IMR-90 (cell line): ENCODE measurements at regions not wholly inside any gene's neighbourhood (a gene's known extent, or its start where the extent isn't known, plus 50 kb on each side); places are given as distances from the start of the nearest gene placed in this dataset.

ENCODE experiments used
- BHLHE40 ChIP-seq: fragments of 150-350 bp; IDR thresholded peaks from 2 replicates; pipeline ENCODE4 v1.6.1; 2016; ENCODE audit warnings: mild to moderate bottlenecking, low read depth, low read length
- CEBPB ChIP-seq: IDR thresholded peaks from 2 replicates; pipeline ENCODE4 v1.6.1; 2012; ENCODE audit warnings: low read depth, low read length, improper control_type of control experiment
- CTCF ChIP-seq: conservative IDR thresholded peaks from 2 replicates; pipeline ENCODE4 v1.5.1; 2012; ENCODE audit warnings: mild to moderate bottlenecking, low read depth, low read length, improper control_type of control experiment
- ELK1 ChIP-seq: fragments of 150-350 bp; IDR thresholded peaks from 2 replicates; pipeline ENCODE4 v1.6.1; 2016; ENCODE audit warnings: low read depth, mild to moderate bottlenecking, low read length, moderate library complexity, borderline replicate concordance
- MAZ ChIP-seq: IDR thresholded peaks from 2 replicates; pipeline ENCODE4 v1.6.1; 2012; ENCODE audit warnings: low read depth, mild to moderate bottlenecking, low read length, improper control_type of control experiment, moderate library complexity, borderline replicate concordance
- NFE2L2 ChIP-seq: fragments of 150-350 bp; IDR thresholded peaks from 2 replicates; pipeline ENCODE4 v1.6.1; 2016; ENCODE audit warnings: low read depth, mild to moderate bottlenecking, low read length
- POLR2A ChIP-seq: IDR thresholded peaks from 2 replicates; pipeline ENCODE4 v1.6.1; 2012; ENCODE audit warnings: mild to moderate bottlenecking, low read depth, low read length
- RAD21 ChIP-seq: IDR thresholded peaks from 2 replicates; pipeline ENCODE4 v1.6.1; 2012; ENCODE audit warnings: low read length, improper control_type of control experiment
- RCOR1 ChIP-seq: IDR thresholded peaks from 2 replicates; pipeline ENCODE4 v1.6.1; 2012; ENCODE audit warnings: mild to moderate bottlenecking, low read length, improper control_type of control experiment; ENCODE audit not compliant: insufficient replicate concordance
- RFX5 ChIP-seq: IDR thresholded peaks from 2 replicates; pipeline ENCODE4 v1.8.0; 2012; ENCODE audit warnings: low read depth, mild to moderate bottlenecking, low read length, moderate library complexity
- SMC3 ChIP-seq: fragments of 150-350 bp; IDR thresholded peaks from 2 replicates; pipeline ENCODE4 v1.6.1; 2016; ENCODE audit warnings: low read depth, mild to moderate bottlenecking, antibody characterized with exemption, low read length, moderate library complexity
- USF2 ChIP-seq: fragments of 150-350 bp; IDR thresholded peaks from 2 replicates; pipeline ENCODE4 v1.6.1; 2017; ENCODE audit warnings: mild to moderate bottlenecking, antibody characterized with exemption, low read length, low read depth

GRCh38 chr1:86272083-86272482, 115.5 kb upstream of the COL24A1 start:
- TF ChIP-seq CTCF, result no peak
- TF ChIP-seq MAZ, result no peak
- no peak for TF ChIP-seq USF2
- TF ChIP-seq RCOR1, result no peak
- no peak for TF ChIP-seq CEBPB
- no peak for TF ChIP-seq POLR2A
- no peak for TF ChIP-seq ELK1
- no peak for TF ChIP-seq NFE2L2
- no peak for TF ChIP-seq BHLHE40
- no peak for TF ChIP-seq SMC3
- TF ChIP-seq RFX5, result no peak
- TF ChIP-seq RAD21, result no peak
